GM12892 (cell line): ENCODE measurements at regions not wholly inside any gene's neighbourhood (a gene's known extent, or its start where the extent isn't known, plus 50 kb on each side); places are given as distances from the start of the nearest gene placed in this dataset.

Experiments
- POLR2A ChIP-seq: IDR thresholded peaks from 2 replicates; pipeline ENCODE4 v1.6.1; 2011; ENCODE audit warnings: low read depth, low read length, control low read depth
- POLR2AphosphoS5 ChIP-seq: IDR thresholded peaks from 2 replicates; pipeline ENCODE4 v1.6.1; 2011; ENCODE audit warnings: low read depth, low read length, control low read depth

DNA sequence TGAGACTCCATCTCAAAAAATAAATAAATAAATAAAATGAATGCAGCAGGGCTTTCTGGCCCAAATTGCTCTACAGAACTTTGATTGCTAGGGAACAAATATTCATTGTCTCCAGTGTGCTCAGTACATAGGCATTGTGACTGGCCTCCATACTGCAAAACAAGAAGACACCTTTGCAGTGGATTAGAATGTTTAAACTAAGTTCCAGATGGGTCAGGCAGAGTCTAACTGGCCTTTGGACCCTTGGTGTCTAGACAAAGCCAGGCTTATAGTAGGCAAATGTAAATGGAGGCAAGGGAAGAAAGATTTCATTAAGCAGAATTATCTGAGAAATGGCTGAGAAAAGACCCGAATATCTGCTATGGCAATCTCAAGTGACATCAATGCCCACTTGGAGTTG, 335.2 kb upstream of the C2CD4B start:
- no peak for TF ChIP-seq POLR2A
- no peak for TF ChIP-seq POLR2AphosphoS5
